HG03108 (cell line): ENCODE measurements at regions not wholly inside any gene's neighbourhood (a gene's known extent, or its start where the extent isn't known, plus 50 kb on each side); places are given as distances from the start of the nearest gene placed in this dataset.

Experiments
- ATAC-seq: cut with Tn5 transposase; IDR thresholded peaks from one replicate; pipeline ENCODE4 v1.9.1; 2021; ENCODE audit warnings: moderate library complexity; ENCODE audit not compliant: unreplicated experiment

- no peak for ATAC-seq
Observed at GRCh38 chr14:45381091-45381490, 128.1 kb upstream of the MIS18BP1 start.

GRCh38 chr14:45377166-45377565 lies 124.2 kb upstream of the MIS18BP1 start:
- ATAC-seq, result no peak

- ATAC-seq, result no peak
Observed at GRCh38 chr14:45373877-45374276, 120.9 kb upstream of the MIS18BP1 start.

GRCh38 chr14:45364565-45365156 lies 111.7 kb upstream of the MIS18BP1 start:
- no peak for ATAC-seq

DNA sequence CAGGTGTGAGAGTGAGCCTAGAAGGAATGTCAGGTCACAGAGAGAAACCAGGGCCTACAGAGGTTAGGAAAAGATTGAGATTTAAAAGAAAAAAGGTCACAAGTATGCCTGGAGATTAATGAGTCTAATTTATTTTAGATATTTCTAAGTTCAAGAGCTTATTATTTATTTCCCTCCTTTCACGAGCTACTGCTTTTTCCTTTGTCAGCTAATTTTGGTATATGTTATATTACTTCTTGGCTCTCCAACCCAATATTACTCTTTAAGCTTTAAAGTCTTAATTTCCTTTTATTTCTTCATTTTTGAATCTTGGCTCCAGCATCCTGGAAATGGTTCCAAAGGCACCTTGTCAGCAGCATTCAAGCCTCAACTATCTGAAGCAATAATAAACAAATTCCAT lies 109.5 kb upstream of the MIS18BP1 start:
- no peak for ATAC-seq

DNA sequence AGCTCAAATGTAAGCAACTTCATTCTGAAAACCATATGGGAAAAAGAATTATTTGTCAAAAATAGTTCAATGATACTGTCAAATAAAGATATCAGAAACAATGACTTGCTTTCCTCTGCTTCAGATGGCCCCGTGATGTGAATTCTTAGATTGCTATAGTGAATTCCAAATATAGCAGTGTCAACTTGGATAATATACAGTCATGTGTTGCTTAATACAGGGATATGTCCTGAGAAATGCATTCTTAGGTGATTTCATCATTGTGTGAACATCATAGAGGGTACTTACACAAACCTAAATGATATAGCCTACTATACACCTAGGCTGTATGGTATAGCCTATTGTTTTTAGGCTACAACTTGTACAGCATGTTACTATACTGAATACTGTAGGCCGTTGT lies 108.7 kb upstream of the MIS18BP1 start:
- no peak for ATAC-seq

- ATAC-seq, result no peak
Observed at GRCh38 chr14:45359746-45360145, 106.7 kb upstream of the MIS18BP1 start.

DNA sequence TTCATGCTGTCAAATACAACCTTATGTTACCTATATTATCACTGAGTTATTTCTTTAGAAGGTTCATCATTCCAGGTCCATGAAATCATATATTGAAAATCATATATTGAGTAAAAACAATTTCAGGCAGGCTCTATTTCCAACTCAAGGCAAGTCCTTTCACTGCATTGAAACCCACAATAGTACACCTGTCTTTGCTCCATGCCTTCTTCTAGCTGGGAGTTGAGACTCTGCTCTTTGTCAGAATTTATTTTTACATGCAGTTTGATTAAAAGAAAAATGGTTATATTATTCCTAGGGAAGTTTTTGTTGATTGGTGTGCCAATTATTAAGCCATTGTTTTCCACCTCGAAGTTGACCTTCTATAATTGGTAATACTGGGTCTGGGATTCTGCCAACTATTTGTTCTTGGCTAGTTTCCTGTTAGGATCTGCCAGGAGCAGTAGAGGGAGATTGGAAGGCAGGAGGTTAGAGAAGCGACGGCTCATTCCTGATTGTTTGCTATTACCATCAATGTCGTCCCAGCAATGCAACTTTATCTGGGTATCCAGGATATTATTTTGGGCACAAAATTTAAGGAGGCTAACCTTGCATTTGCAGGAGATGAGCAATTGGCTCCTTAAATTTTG lies 79.5 kb upstream of the MIS18BP1 start:
- ATAC-seq, result no peak

DNA sequence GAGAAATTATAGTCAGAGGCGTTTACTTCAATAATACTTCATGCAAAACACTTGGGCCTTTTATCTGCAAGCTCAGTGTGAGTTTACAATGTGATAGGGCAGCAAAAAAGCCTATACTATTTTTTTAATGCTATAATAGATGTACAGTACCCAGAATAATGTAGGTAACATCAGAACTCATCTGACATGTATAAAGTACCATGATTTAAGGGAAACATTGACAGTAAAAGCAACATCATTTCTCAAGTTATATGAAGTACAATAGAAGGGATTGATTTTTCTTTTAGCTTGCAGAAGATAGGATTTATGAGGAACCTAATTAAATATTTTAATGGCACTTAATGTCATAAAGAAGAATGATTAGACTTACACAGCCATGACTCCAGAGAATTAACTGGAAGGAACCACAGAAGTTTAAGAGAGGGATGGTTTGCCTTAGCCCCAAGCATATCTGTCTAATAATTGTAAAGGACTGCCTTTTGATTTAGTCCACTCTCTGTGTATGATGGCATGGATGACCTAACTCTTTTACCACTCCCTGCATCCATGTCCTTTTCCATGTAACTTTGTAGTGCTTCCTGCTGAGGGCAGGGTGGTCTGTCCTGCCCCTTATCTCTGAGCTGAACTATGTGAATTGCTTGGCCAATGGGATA lies 55.9 kb upstream of the MIS18BP1 start:
- ATAC-seq, result no peak
